ENCODE measurements at regions not wholly inside any gene's neighbourhood (a gene's known extent, or its start where the extent isn't known, plus 50 kb on each side); places are given as distances from the start of the nearest gene placed in this dataset.

DNA sequence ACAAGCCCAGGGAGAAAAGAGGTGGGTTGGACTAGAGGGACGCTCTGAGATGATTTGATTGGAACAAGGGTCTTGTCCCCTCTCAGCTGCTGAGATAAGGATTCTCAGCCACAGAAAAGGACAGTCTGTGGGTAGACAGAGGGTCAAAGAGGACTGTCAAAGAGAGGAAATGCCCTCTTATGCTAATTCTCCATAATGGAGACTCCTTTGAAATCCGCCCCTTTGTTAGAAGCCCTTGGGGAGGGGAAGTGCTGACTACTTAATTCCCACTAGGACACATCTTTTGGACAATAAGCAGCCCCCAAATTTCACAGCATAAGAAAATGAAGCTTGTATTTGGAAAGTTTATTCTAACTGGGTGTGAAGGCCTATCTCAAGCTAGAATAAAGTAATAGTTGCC, 176.6 kb downstream of the KTN1 start:
- TF ChIP-seq POLR2AphosphoS5 (IDR thresholded peaks at IDR 0.05; ENCODE audit: low read depth) (no peak), EZH2phosphoT487 (IDR thresholded peaks at IDR 0.05; ENCODE audit: unreplicated experiment) (no peak), CREB1 (CRISPR knock-in tag; IDR thresholded peaks at IDR 0.05; ENCODE audit: low read depth) (no peak), JUNB (IDR thresholded peaks at IDR 0.05; ENCODE audit: unreplicated experiment) (no peak)
- TF ChIP-seq, protein P1, sequence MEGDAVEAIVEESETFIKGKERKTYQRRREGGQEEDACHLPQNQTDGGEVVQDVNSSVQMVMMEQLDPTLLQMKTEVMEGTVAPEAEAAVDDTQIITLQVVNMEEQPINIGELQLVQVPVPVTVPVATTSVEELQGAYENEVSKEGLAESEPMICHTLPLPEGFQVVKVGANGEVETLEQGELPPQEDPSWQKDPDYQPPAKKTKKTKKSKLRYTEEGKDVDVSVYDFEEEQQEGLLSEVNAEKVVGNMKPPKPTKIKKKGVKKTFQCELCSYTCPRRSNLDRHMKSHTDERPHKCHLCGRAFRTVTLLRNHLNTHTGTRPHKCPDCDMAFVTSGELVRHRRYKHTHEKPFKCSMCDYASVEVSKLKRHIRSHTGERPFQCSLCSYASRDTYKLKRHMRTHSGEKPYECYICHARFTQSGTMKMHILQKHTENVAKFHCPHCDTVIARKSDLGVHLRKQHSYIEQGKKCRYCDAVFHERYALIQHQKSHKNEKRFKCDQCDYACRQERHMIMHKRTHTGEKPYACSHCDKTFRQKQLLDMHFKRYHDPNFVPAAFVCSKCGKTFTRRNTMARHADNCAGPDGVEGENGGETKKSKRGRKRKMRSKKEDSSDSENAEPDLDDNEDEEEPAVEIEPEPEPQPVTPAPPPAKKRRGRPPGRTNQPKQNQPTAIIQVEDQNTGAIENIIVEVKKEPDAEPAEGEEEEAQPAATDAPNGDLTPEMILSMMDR (conservative IDR thresholded peaks at IDR 0.05; ENCODE audit: low read depth in 2 of 2): no peak
- TF ChIP-seq, protein P2, sequence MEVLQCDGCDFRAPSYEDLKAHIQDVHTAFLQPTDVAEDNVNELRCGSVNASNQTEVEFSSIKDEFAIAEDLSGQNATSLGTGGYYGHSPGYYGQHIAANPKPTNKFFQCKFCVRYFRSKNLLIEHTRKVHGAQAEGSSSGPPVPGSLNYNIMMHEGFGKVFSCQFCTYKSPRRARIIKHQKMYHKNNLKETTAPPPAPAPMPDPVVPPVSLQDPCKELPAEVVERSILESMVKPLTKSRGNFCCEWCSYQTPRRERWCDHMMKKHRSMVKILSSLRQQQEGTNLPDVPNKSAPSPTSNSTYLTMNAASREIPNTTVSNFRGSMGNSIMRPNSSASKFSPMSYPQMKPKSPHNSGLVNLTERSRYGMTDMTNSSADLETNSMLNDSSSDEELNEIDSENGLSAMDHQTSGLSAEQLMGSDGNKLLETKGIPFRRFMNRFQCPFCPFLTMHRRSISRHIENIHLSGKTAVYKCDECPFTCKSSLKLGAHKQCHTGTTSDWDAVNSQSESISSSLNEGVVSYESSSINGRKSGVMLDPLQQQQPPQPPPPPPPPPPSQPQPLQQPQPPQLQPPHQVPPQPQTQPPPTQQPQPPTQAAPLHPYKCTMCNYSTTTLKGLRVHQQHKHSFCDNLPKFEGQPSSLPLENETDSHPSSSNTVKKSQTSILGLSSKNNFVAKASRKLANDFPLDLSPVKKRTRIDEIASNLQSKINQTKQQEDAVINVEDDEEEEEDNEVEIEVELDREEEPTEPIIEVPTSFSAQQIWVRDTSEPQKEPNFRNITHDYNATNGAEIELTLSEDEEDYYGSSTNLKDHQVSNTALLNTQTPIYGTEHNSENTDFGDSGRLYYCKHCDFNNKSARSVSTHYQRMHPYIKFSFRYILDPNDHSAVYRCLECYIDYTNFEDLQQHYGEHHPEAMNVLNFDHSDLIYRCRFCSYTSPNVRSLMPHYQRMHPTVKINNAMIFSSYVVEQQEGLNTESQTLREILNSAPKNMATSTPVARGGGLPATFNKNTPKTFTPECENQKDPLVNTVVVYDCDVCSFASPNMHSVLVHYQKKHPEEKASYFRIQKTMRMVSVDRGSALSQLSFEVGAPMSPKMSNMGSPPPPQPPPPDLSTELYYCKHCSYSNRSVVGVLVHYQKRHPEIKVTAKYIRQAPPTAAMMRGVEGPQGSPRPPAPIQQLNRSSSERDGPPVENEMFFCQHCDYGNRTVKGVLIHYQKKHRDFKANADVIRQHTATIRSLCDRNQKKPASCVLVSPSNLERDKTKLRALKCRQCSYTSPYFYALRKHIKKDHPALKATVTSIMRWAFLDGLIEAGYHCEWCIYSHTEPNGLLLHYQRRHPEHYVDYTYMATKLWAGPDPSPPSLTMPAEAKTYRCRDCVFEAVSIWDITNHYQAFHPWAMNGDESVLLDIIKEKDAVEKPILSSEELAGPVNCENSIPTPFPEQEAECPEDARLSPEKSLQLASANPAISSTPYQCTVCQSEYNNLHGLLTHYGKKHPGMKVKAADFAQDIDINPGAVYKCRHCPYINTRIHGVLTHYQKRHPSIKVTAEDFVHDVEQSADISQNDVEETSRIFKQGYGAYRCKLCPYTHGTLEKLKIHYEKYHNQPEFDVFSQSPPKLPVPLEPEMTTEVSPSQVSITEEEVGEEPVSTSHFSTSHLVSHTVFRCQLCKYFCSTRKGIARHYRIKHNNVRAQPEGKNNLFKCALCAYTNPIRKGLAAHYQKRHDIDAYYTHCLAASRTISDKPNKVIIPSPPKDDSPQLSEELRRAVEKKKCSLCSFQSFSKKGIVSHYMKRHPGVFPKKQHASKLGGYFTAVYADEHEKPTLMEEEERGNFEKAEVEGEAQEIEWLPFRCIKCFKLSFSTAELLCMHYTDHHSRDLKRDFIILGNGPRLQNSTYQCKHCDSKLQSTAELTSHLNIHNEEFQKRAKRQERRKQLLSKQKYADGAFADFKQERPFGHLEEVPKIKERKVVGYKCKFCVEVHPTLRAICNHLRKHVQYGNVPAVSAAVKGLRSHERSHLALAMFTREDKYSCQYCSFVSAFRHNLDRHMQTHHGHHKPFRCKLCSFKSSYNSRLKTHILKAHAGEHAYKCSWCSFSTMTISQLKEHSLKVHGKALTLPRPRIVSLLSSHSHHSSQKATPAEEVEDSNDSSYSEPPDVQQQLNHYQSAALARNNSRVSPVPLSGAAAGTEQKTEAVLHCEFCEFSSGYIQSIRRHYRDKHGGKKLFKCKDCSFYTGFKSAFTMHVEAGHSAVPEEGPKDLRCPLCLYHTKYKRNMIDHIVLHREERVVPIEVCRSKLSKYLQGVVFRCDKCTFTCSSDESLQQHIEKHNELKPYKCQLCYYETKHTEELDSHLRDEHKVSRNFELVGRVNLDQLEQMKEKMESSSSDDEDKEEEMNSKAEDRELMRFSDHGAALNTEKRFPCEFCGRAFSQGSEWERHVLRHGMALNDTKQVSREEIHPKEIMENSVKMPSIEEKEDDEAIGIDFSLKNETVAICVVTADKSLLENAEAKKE (CRISPR knock-in tag; IDR thresholded peaks at IDR 0.05): no peak

All from GM23338 (cell line).